Mucosa of rectum (tissue), 2 donors: ENCODE measurements at regions not wholly inside any gene's neighbourhood (a gene's known extent, or its start where the extent isn't known, plus 50 kb on each side); places are given as distances from the start of the nearest gene placed in this dataset.
"Not testable (repeated sequence)": the region's sequence is repeated elsewhere in the genome, so short reads cannot be mapped to it uniquely, and the experiment has no call there.

Experiments used
- H3K27ac ChIP-seq, 2 donors: one replicate each; pipeline ENCODE4 v1.7.0; 2013; ENCODE audit warnings: inconsistent platforms in 2 of 2, low read depth in 2 of 2, low read length in 2 of 2
- H3K27me3 ChIP-seq, 2 donors: one replicate each; pipeline ENCODE4 v1.7.0; 2013; ENCODE audit warnings: low read length in 2 of 2; ENCODE audit not compliant: control insufficient read depth in 2 of 2, insufficient read depth in 2 of 2
- H3K36me3 ChIP-seq, 2 donors: one replicate each; pipeline ENCODE4 v1.7.0; 2013; ENCODE audit warnings: low read length in 2 of 2; ENCODE audit not compliant: control insufficient read depth in 2 of 2, insufficient read depth in 2 of 2
- H3K4me1 ChIP-seq, 2 donors: one replicate each; pipeline ENCODE4 v1.7.0; 2013; ENCODE audit warnings: low read length in 2 of 2, mild to moderate bottlenecking in 1 of 2; ENCODE audit not compliant: control insufficient read depth in 2 of 2, insufficient read depth in 2 of 2
- H3K4me3 ChIP-seq, 2 donors: one replicate each; pipeline ENCODE4 v1.7.0; 2013; ENCODE audit warnings: low read length in 2 of 2
- H3K9ac ChIP-seq, 2 donors: one replicate each; pipeline ENCODE4 v1.7.0; 2013; ENCODE audit warnings: low read length in 2 of 2, low read depth in 1 of 2, mild to moderate bottlenecking in 1 of 2
- H3K9me3 ChIP-seq, 2 donors: one replicate each; pipeline ENCODE4 v1.7.0; 2013; ENCODE audit warnings: low read length in 2 of 2; ENCODE audit not compliant: control insufficient read depth in 2 of 2
- donor health status: healthy.
- donor health status: Normal muscosa, but diverticular disease.

DNA sequence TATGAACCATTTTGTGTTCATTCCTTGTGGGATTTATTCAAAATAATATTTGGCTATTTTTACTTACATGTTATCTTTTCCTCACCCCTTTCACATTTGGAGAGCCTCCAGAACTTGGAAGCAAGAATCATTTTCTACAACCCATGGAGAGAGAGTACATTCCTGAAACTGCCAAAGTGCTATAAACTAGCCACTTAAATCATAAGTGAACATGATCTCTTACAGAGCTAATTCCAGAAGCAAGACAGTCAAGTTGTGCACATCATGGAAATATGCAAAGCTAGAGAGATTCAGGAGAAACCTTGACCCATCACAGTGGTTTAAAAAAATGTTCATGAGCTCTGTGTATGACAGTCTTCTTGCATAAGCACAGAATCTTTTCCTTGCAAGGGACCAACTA is 883.6 kb upstream of the C9orf72 start:
- no peaks in the 10 kb centered on the region for H3K27me3 ChIP-seq

DNA sequence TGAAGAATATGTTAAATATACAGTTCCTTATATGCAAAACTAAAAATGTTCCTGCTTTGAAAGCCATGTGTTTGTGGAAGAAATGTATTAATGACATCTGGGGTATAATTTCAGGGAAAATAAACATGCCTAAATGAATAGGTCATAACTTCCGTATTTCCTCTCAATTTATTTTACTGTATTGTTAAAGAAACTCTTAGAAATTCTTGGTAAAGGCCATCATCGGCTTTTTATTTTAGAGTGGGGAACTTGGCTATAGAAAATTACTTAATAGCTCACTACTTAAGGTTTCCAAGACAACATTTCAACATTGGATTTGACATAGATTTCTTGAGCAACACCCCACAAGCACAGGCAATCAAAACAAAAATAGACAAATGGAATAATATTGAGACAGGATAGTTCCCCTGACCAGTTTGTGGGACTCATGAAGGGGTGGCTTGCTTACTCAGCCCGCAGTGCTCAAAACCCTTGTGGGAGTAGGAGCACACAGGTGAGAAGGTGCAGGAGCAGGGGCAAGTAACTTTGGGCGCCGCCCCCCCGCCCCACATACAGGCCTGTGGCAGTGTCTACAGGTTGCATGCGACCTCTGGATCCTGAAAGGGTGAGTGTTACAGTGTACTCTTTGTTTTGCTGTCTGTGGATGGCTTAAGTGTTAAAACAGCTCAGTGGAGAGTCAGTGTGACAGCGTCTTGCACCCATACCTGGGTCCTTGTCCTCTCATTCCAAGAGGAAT is 891.4 kb upstream of the C9orf72 start:
- peaks cover 0 to 6% of the 10 kb centered on the region in 2 donors for H3K9me3 ChIP-seq
- no peaks in the 10 kb centered on the region for H3K36me3 ChIP-seq
- no peaks in the 10 kb centered on the region for H3K4me1 ChIP-seq
- H3K27me3 ChIP-seq = no peaks in the 10 kb centered on the region
- no peak overlapping the region for H3K9ac ChIP-seq
- no peak overlapping the region for H3K27ac ChIP-seq
- no peak overlapping the region for H3K4me3 ChIP-seq

More for the DNA sequence above, 883.6 kb upstream of the C9orf72 start:
- no peaks in the 10 kb centered on the region for H3K4me1 ChIP-seq
- no peak overlapping the region for H3K4me3 ChIP-seq
- H3K27ac ChIP-seq = no peak overlapping the region
- H3K9me3 ChIP-seq = no peaks in the 10 kb centered on the region
- H3K36me3 ChIP-seq = no peaks in the 10 kb centered on the region
- no peak overlapping the region for H3K9ac ChIP-seq

DNA sequence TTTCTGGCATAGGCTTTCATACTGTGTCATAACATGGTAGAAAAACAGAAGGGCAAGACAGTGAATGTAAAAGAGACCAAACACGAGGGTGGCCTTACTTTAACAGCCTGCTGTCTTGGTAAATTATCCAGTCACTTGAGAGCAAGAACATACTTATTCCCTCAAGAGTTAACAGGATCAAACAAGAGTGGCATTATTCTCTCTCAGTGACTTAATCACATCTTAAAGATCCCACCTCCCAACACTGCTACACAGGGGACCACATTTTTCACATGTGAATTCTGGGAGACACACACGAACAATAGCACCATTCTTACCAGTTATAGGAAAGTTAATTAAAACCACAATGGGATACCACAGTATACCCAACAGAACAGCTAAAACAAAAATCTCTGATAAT is 898.0 kb upstream of the C9orf72 start:
- Histone ChIP-seq H3K9me3 (peaks cover 0 to 3% of the 10 kb centered on the region in 2 donors), H3K27me3 (no peaks in the 10 kb centered on the region), H3K36me3 (no peaks in the 10 kb centered on the region), H3K4me3 (no peak overlapping the region), H3K27ac (no peak overlapping the region), H3K4me1 (no peaks in the 10 kb centered on the region), H3K9ac (no peak overlapping the region)

DNA sequence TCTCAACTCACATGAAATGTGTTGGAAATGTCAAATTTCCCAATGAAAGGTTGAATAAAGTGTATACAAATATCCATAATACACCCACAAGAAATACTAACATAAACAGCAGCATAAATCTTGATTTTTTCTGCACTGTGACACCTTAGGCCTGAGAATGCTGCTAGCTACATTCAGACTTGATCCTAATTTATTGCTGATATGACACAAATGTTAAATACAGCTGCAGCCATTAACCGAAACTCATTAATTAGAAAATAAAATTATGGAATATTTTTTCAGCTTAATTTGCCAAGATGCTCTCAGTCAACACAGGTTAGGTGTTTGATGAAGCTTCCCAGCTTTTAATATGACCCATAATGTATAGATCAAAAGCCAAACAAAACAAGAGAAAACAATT is 914.3 kb upstream of the C9orf72 start:
- Histone ChIP-seq H3K27ac (no peak overlapping the region), H3K9ac (no peak overlapping the region), H3K4me3 (no peak overlapping the region), H3K4me1 (no peaks in the 10 kb centered on the region), H3K36me3 (no peaks in the 10 kb centered on the region), H3K9me3 (no peaks in the 10 kb centered on the region), H3K27me3 (no peaks in the 10 kb centered on the region)

DNA sequence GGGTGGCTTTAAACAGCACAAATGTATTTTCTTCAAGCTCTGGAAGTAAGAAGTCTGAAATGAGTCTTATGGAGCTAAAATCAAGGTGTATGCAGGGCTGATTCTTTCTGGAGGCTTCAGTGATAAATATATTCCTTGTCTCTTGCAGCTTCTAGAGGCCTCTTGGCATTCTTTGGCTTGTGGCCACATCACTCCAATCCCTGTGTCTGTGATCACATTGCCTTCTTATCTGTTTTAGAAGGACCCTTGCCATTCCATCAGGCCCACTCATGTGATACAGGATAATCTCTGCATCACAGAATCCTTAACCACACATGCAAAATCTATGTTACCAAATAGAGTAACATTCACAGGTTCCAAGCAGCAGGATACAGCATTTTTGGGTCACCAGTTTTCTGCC is 917.8 kb upstream of the C9orf72 start:
- H3K9ac ChIP-seq = no peak overlapping the region
- no peaks in the 10 kb centered on the region for H3K27me3 ChIP-seq
- H3K4me1 ChIP-seq = no peaks in the 10 kb centered on the region
- no peaks in the 10 kb centered on the region for H3K9me3 ChIP-seq
- no peak overlapping the region for H3K27ac ChIP-seq
- H3K36me3 ChIP-seq = no peaks in the 10 kb centered on the region
- H3K4me3 ChIP-seq = no peak overlapping the region

DNA sequence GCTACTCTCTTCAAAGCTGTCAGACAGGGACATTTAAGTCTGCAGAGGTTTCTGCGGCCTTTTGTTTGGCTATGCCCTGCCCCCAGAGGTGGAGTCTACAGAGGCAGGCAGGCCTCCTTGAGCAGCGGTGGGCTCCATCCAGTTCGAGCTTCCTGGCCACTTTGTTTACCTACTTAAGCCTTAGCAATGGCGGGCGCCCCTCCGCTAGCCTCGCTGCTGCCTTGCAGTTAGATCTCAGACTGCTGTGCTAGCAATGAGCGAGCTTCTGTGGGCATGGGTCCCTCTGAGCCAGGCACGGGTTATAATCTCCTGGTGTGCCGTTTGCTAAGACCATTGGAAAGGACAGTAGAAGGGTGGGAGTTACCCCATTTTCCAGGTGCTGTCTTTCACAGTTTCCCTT is 924.9 kb upstream of the C9orf72 start:
- H3K4me1 ChIP-seq, H3K27me3 ChIP-seq, H3K9me3 ChIP-seq, H3K4me3 ChIP-seq, H3K27ac ChIP-seq, H3K9ac ChIP-seq, H3K36me3 ChIP-seq: not testable (repeated sequence)

DNA sequence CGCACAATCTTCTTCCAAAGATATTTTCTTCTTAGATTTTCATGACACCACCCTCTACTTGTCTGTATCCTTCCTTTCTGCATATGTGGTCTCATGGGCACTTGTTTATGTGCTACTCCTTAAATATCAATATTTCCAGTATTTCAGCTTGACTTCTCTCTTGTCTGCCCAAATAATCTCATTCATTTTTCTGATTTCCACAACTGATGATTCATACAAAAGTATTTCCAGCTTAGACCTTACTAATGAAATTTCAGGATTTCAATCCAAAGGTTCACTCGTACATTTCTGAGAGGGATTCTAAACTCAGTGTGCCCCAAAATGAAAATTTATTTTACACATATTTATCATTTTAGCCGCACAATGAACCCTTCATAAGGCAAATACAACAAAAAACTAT is 928.9 kb upstream of the C9orf72 start:
- Histone ChIP-seq H3K4me3 (no peak overlapping the region), H3K27me3 (no peaks in the 10 kb centered on the region), H3K9me3 (no peaks in the 10 kb centered on the region), H3K4me1 (no peaks in the 10 kb centered on the region), H3K9ac (no peak overlapping the region), H3K27ac (no peak overlapping the region), H3K36me3 (no peaks in the 10 kb centered on the region)

DNA sequence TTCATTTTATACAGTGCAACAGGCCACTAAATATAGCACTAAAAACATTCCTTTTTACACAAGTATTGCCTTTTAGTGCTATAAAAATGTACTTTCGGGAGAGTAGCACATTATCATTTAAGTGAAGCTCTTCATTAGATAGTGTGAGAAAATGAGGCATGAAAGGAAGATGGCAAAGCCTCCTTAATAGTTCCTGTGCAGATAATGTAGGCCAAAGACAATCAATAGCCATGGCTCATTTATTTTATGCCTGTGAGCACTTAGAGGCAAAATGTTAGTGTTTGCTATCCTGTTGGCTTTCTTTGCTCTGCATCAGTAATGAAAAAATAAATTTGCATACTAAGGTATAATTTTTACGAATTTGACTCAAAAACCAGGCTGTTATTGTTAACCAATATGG is 929.5 kb upstream of the C9orf72 start:
- Histone ChIP-seq H3K27me3 (no peaks in the 10 kb centered on the region), H3K36me3 (no peaks in the 10 kb centered on the region), H3K9ac (no peak overlapping the region), H3K4me1 (no peaks in the 10 kb centered on the region), H3K27ac (no peak overlapping the region), H3K9me3 (no peaks in the 10 kb centered on the region), H3K4me3 (no peak overlapping the region)

DNA sequence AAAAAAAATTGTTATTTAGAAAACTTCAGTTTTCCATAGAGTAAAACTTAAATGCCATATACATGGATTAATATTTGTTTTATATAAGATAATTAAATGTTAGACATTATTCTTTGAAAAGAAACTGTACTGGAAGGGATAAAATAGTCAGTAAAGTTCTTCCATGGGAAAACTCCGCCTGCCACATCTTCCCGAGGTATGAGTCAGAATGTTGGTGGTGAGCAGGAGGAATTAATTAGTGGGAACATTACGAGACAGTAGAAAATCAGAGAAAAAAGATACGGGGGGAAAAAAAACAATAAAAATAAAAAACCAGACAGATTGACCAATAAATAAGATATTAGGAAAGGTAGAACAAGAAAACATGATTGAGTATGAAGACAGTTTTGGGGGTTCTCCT is 930.3 kb upstream of the C9orf72 start:
- Histone ChIP-seq H3K4me1 (no peaks in the 10 kb centered on the region), H3K9me3 (no peaks in the 10 kb centered on the region), H3K9ac (no peak overlapping the region), H3K27me3 (no peaks in the 10 kb centered on the region), H3K27ac (no peak overlapping the region), H3K36me3 (no peaks in the 10 kb centered on the region), H3K4me3 (no peak overlapping the region)

DNA sequence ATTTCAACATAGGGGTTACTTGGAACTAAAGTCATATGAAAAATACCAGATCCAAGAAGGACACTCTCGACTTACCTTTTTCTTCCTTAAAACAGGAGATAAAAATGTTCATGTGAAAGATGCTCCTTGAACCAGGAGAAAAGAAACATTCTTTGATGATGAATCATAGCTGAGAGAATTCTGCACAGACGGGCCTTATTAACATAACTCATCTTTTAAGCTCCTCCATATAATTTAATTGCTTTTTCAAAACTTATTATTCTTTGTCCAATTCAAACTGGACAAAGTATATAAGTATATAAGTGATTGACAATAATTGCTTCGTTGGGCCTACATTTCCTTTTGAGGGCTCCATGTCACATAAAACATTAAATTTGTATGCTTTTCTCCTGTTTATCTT is 945.2 kb upstream of the C9orf72 start:
- Histone ChIP-seq H3K4me3 (no peak overlapping the region), H3K9me3 (no peaks in the 10 kb centered on the region), H3K36me3 (no peaks in the 10 kb centered on the region), H3K27me3 (no peaks in the 10 kb centered on the region), H3K27ac (no peak overlapping the region), H3K4me1 (no peaks in the 10 kb centered on the region), H3K9ac (no peak overlapping the region)

DNA sequence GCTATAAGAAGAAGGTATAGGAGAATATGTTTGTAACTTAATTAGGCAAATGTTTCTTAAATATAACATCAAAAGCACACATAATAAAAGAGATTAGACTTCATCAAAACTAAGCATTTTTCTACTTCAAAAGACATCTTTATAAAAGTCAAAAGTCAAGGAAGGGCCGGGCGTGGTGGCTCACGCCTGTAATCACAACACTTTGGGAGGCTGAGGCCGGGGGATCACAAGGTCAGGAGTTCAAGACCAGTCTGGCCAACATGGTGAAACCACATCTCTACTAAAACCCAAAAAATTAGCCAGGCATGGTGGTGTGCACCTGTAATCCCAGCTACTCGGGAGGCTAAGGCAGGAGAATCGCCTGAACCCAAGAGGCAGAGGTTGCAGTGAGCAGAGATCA is 951.0 kb upstream of the C9orf72 start:
- not testable (repeated sequence) for H3K27ac ChIP-seq, H3K9ac ChIP-seq, H3K4me1 ChIP-seq, H3K27me3 ChIP-seq, H3K4me3 ChIP-seq, H3K9me3 ChIP-seq, H3K36me3 ChIP-seq
